NCI-H748 (cell line): ENCODE measurements at regions not wholly inside any gene's neighbourhood (a gene's known extent, or its start where the extent isn't known, plus 50 kb on each side); places are given as distances from the start of the nearest gene placed in this dataset.

Source experiments
- DNase-seq: peaks from one replicate; lab custom pipeline; 2025; ENCODE audit not compliant: unreplicated experiment; lab: John Stamatoyannopoulos, UW

DNA sequence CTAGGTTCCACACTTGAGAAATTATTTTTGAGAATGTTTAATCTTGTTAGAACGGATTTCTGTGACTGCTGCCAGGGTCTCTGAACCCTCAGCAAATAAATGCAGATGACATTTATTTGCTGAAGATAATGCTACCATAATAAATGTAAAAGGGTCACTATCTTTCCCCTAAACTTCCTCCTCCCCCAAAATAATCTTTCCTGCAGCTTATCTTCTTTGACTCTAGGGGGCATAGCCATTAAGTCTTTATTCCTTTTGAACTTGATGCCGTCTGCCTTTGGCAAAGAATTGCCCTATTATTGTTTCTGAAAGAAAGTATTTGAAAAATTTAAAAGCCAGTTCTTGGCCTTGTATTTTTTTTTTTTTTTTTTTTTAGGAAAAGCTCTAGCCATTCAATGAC lies 63.6 kb upstream of the ACSL3 start:
- peak; percentile 50 for DNase-seq

DNA sequence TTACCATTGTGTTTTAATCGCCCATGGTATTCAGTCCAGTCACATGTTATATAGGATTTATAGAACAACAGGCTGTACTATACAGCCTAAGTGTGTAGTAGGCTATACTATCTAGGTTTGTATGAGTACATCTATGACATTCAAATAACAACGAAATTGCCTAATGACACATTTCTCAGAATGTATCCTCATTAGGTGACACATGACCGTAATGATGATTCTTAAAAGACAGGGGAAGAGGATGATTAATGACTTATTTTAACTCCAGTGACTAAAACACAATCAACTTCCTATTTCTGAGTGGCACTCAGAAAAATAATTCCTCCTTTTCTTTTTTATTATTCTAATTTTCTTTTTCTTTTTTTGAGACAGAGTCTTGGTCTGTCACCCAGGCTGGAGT lies 63.0 kb upstream of the ACSL3 start:
- no peak for DNase-seq

DNA sequence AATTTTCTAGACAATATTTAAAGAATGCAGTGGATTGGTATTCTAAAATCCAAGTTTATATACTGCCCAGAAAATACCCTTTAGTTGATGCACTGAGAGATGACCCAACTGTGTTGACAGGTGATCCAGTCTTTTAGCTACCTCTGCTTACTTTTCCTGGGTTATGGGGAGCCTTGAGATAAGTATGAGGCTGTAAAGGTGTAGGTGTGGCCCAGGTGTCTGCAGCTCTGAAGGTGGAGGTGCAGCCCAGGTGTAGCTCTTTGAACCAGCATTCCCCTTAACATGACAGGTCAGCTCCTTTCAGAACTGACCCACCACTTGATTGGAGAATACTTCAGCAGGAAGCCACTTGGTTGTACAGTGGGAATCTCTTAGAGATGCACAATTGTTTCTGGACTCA lies 62.3 kb upstream of the ACSL3 start:
- no peak for DNase-seq

DNA sequence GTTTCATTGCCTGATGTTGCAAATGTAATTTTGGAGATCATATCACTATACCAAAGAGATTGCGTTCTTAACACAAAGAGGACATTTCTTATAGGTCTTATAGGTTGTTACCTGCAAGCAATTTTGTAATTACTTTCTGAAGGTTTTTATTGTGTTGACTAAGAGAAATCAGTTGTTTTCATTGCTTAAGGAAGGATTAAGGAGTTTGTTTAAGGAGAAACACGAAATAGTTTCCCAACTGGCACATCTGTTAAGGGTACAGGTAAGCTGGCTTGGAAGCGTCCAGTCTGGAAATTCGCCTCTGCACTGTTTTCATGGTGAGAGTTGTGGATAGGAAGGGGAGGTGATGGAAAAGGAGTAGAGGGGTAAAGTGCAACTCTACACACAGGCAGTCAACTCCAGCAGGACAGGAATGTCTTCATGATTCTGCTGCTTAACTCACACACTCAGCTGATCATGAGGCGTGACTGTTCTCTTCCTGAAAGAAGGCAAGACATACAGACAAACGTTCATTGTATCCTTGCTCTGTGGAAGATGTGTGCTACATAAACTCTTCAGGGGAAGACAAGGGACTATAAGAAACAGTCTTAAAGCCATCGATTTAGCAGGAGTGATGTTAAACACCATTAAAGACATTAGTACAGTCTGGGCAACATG lies 61.4 kb upstream of the ACSL3 start:
- no peak for DNase-seq

DNA sequence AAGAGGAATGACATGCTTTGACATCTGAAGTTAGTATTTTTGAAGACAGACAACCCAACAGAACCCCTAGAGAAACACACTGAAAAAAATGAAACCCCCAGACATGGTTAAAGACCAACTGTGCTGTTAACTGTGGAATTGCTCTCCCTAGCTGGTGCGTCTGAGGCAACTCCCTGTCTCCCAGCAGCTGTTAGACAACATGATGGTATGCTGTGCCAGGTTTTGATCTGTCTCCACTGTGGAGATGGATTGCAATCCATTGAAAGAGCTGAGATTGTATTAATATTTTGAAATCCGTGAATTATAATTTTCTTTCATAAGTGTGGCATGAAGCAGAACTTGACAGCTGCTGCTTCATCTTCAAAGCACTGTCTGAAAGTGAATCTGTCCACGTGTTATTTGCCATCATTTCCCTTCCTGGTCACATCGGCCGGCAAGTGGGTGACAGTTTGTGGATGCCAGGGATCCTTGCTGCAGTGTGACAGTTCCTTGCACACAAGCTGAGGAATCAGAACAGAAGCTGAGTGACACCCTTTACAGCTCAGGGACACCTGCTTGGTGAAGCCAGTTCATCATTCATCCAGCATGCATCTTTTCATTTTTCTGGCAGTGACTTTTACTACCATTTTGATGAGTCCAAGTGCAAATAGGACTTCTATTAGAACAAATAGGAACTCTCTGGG lies 58.2 kb upstream of the ACSL3 start:
- DNase-seq, result no peak

DNA sequence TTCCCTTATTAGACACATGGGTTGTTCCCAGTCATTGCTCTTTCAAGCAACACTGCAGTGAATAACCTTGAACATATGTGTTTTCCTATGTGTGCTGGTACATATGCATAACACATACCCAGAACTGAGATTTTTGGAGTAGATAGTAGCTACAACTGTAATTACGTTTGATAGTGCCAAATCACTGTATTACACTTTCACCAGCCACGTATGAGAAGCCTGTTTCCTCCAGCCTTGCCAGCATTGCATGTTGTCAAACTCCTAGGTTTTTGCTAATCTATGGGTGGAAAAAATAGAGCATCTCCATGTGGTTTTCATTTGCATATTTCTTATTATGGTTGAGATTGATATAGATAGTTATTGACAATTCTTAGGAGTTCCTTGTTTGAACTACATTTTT lies 56.5 kb upstream of the ACSL3 start:
- DNase-seq, result no peak

DNA sequence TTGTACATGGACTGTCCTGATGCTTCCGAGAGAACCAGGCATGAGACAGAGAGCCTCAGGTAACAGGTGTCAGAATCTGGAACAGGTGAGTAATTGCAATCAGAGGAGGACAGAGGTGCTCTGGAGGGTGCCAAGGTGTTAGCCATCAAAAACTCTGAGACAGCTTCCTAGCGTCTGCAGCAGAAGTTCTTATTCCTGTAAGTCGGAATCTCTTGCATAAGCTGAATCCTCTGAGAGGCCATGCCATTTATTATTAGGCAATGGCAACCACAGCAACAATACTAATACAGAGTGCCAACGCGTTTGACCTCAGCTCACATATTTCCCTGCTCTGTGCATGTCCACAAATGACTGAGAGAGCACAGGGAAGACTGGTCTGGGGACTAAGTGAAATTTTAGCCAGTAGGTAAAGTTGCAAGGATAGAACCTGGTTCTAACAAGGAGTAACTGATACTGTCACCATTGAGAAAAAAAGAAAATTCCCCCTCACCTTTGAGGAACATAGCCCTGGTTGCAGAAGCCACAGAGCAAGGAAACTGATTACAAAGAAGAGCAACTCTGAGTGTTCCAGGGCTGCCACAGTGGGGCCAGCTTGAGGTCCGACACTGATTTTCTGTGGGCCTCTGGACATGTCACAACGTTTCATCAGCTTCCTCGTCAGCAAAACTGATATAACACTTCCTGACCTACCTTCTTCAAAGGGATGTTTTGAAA lies 55.1 kb upstream of the ACSL3 start:
- DNase-seq, result no peak

DNA sequence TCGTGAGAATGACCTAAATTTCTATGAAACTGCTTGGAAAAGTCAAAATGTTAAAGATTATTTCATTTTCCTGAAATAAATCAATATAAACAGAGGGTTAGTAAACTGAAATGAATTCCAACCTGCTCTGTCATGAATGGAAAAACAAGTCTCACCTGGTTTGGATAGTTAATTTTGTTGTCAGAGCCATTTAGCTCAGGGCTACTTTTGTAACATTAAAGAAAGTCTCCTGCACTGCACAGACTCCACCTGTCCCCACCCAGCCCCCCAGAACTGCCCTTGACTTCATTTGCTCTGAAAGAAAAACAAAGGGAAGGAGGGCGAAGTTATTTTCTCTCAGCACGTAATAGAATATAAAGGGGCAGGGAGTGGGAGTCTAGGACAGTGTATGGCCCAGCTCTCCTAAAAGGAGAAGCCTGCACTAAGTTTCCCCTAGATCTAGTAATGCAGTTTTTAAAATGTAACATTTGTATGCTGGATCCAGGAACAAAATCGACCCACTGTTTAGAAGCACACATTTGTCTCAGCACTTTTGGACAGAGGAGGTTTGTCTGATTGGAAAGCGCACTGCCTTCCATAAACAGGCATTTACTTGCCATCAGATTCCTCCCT lies 54.2 kb upstream of the ACSL3 start:
- peak; percentile 11 for DNase-seq

DNA sequence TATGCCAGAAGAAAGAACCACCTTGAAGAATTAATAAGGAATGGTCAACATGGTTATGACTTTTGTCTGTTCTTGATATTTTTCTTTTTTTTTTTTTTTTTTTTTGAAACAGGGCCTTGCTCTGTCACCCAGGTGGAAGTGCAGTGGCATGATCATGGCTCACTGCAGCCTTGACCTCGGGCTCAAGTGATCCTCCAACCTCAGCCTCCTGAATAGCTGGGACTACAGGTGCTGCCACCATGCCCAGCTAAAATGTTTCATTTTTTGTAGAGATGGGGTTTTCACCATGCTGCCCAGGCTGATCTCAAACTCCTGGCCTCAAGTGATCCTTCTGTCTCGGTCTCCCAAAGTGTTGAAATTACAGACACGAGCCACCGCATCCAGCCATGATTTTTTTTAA lies 53.4 kb upstream of the ACSL3 start:
- no peak for DNase-seq

DNA sequence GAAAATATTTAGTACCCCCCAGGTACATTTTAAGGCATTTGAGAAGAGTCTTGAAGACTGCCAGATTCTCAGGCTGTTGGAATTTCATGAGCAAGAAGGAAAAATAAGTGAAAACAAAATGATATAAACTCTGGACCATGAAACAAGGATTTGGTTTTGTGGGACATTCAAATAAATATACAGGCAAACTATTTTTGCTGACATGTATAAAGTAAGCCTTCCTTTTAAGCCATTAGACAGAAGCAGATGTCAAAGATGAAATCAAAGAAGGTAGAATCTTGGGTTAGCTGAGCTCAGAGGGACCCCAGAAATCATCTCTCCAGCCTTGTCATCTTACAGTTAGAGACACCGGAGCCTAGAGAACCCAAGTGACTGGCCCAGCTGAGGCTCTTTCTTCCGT lies 51.3 kb upstream of the ACSL3 start:
- no peak for DNase-seq

DNA sequence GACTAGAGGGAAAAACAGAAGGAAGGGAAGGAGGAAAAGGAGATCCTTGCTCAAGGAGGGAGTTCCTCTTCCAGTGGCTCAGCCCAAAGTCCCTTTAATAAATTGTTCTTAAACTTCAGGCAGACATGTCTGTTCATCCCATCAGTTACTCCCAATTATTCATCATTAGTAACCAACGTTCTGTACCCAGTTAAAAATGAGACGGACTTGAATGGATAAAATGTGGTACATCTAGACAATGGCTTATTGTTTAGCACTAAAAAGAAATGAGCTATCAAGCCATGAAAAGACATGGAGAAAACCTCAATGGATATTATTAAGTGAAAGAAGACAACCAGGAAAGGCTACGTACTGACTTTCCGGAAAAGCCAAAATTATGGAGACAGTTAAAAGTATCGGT lies 50.8 kb upstream of the ACSL3 start:
- DNase-seq, result no peak
